ENCODE measurements at regions not wholly inside any gene's neighbourhood (a gene's known extent, or its start where the extent isn't known, plus 50 kb on each side); places are given as distances from the start of the nearest gene placed in this dataset.

DNA sequence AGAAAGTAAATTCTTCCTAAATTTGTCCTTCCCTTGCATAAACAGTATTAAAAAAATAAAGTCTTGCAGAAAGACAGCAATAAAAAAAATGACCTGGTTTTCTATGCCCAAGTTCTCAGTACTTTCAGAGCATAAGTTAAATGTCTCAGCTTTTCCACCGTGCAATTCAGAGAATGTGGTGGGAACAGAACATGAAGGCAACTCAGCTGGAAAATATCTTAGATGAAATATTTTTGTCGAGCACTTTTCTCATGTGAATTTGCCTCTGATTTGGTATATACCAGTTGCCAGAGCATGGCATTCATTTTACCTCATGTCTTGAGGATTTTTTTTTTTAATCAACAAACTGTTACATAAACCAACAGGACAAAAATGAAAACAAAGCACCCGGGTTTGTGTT, 176.1 kb downstream of the CETN3 start:
- CTCF ChIA-PET, result no interaction called here
- POLR2A ChIA-PET (ENCODE audit: low non-redundant PET), result no interaction called here
- TF ChIP-seq CTCF (conservative IDR thresholded peaks at IDR 0.05; ENCODE audit: low read depth), result no peak
- DNase-seq (ENCODE audit: low spot score), result no peak
- no peak overlapping the region for H3K27ac ChIP-seq

- POLR2A ChIA-PET (ENCODE audit: low non-redundant PET), result no interaction called here
- TF ChIP-seq CTCF (conservative IDR thresholded peaks at IDR 0.05; ENCODE audit: low read depth), result no peak
- DNase-seq (ENCODE audit: low spot score), result no peak
Measured at GRCh38 chr5:90231688-90232087, 177.9 kb downstream of the CETN3 start.

GRCh38 chr5:90227683-90228082, 181.9 kb downstream of the CETN3 start:
- CTCF ChIA-PET, result no interaction called here
- POLR2A ChIA-PET (ENCODE audit: low non-redundant PET), result no interaction called here
- H3K27ac ChIP-seq, result no peak overlapping the region
- no peak for DNase-seq (ENCODE audit: low spot score)
- TF ChIP-seq CTCF (conservative IDR thresholded peaks at IDR 0.05; ENCODE audit: low read depth), result no peak

More at GRCh38 chr5:90231688-90232087, 177.9 kb downstream of the CETN3 start:
- CTCF ChIA-PET, result interaction anchor here (0.6 kb wide), 1 partner anchor 835 kb away, joined by 3 read pairs; no protein-coding TSS in a partner anchor
- H3K27ac ChIP-seq, result no peak overlapping the region

DNA sequence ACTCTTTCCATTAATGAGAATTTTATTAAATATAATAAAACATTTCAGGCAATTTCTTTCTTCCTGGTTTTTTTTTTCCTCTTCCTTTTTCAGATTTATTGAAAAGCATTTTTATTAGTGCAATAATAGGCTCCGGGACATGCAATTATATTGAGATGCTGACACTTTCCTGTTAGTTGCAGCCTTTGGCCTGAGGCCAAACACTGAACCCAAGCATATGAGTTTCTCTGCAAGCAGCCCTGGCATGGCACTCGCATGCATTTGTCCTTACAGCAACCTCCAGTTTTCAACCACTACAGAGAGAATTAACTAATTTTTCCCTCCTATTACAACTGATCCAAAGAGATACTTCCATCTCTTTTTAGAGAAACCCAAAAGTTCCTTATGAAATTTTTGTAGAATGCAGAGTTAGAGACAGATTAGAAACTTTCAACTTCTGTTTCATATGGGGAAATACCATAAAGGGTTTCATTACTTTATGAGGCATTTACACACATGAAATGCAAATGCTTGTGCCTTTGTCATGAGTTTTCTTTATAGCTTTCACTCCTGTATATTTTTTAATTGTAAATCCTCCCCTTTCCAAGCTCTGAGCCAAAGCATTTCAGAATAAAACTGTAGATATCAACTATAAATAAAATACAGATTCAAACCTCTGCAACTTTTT, 183.0 kb downstream of the CETN3 start:
- no peak for DNase-seq (ENCODE audit: low spot score)

GRCh38 chr5:90224342-90224741, 185.2 kb downstream of the CETN3 start:
- ChIA-PET POLR2A (ENCODE audit: low non-redundant PET) (no interaction called here), CTCF (interaction anchor here (0.8 kb wide), 1 partner anchor 661 kb away, joined by 3 read pairs; no protein-coding TSS in a partner anchor)
- no peak for DNase-seq (ENCODE audit: low spot score)
- no peak for TF ChIP-seq CTCF (conservative IDR thresholded peaks at IDR 0.05; ENCODE audit: low read depth)
- H3K27ac ChIP-seq, result no peak overlapping the region

More for the DNA sequence above, 183.0 kb downstream of the CETN3 start:
- no peak overlapping the region for H3K27ac ChIP-seq
- POLR2A ChIA-PET (ENCODE audit: low non-redundant PET), result no interaction called here
- CTCF ChIA-PET, result interaction anchor here (0.6 kb wide), 1 partner anchor 12 kb away, joined by 4 read pairs; no protein-coding TSS in a partner anchor
- no peak for TF ChIP-seq CTCF (conservative IDR thresholded peaks at IDR 0.05; ENCODE audit: low read depth)

DNA sequence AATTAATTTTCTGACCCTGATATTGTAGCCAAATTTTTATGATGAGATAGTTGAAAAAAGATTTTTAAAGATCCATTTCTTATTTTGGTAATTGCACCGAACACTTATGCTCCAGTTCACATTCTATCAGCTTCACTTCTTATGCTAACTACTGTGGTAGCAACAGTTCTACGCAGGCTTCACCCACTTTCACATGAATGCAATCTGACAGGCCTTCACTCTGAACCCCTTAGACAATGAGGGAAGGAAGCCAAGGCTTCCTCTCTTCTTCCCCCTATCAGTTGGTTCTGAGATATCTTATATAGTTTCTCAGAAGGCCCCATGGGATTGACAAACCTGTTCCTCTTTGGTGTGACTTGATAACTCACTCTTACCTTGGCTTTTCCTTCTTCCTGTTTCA, 185.8 kb downstream of the CETN3 start:
- no peak for TF ChIP-seq CTCF (conservative IDR thresholded peaks at IDR 0.05; ENCODE audit: low read depth)
- no peak for DNase-seq (ENCODE audit: low spot score)
- ChIA-PET CTCF (interaction anchor here (0.8 kb wide), 1 partner anchor 660 kb away, joined by 3 read pairs; no protein-coding TSS in a partner anchor), POLR2A (ENCODE audit: low non-redundant PET) (no interaction called here)
- H3K27ac ChIP-seq, result no peak overlapping the region
